ENCODE measurements at regions not wholly inside any gene's neighbourhood (a gene's known extent, or its start where the extent isn't known, plus 50 kb on each side); places are given as distances from the start of the nearest gene placed in this dataset.

DNA sequence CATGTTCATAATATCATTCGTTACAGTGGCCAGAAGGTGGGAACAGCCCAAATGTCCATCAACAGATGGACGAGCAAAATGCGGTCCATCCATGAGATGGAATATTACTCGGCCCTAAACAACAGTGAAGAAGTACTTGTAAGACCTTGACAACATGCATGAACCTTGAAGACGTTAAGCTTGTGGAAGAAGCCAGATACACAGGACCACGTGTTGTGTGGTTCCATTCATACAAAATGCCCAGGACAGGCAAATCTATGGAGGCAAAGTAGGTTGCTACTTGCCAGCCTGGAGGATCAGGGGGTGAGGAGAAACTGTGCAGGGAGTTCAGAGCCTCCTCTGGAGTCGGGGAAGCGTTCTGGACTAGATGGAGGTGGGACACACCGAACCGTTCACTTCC, 207.1 kb downstream of the ERMARD start:
- TF ChIP-seq, protein P1, sequence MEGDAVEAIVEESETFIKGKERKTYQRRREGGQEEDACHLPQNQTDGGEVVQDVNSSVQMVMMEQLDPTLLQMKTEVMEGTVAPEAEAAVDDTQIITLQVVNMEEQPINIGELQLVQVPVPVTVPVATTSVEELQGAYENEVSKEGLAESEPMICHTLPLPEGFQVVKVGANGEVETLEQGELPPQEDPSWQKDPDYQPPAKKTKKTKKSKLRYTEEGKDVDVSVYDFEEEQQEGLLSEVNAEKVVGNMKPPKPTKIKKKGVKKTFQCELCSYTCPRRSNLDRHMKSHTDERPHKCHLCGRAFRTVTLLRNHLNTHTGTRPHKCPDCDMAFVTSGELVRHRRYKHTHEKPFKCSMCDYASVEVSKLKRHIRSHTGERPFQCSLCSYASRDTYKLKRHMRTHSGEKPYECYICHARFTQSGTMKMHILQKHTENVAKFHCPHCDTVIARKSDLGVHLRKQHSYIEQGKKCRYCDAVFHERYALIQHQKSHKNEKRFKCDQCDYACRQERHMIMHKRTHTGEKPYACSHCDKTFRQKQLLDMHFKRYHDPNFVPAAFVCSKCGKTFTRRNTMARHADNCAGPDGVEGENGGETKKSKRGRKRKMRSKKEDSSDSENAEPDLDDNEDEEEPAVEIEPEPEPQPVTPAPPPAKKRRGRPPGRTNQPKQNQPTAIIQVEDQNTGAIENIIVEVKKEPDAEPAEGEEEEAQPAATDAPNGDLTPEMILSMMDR (IDR thresholded peaks at IDR 0.05; ENCODE audit: low read depth, low read length): no peak
- TF ChIP-seq POLR2A (IDR thresholded peaks at IDR 0.05; ENCODE audit: extremely low read depth, insufficient read length): no peak
- TF ChIP-seq, protein P2, sequence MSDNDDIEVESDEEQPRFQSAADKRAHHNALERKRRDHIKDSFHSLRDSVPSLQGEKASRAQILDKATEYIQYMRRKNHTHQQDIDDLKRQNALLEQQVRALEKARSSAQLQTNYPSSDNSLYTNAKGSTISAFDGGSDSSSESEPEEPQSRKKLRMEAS (IDR thresholded peaks at IDR 0.05; ENCODE audit: low read depth, low read length): no peak; the same call in 1 of the 2 replicates
